K562 (cell line): ENCODE measurements at regions not wholly inside any gene's neighbourhood (a gene's known extent, or its start where the extent isn't known, plus 50 kb on each side); places are given as distances from the start of the nearest gene placed in this dataset.

Source experiments
- ATAC-seq: fragments of 200-7000 bp; cut with Tn5 transposase; 3 replicates; pipeline ENCODE4 v1.9.1; 2020; ENCODE audit warnings: moderate library complexity
- BruUV-seq: library from RNA; stranded (reverse); fragments of 400-500 nt; replicated peaks from 2 replicates; lab custom pipeline; 2021; lab: Mats Ljungman, UMichigan
- CTCF ChIA-PET: fragments of 300-600 bp; formaldehyde crosslinking; extraction: SDS; loops from one replicate; lab custom pipeline; 2021; ENCODE audit warnings: low intra/inter-chr PET ratio; lab: Yijun Ruan, JAX
- POLR2A ChIA-PET: fragments of 300-600, 350-650 bp; sonication (Branson Sonifier 250); formaldehyde crosslinking; extraction: SDS; loops from one replicate; lab custom pipeline; 2021; ENCODE audit warnings: antibody characterized with exemption, inconsistent platforms; lab: Yijun Ruan, JAX
- DNase-seq, 4 experiments: peaks; one replicate each; pipeline versions ENCODE4 v3.0.0 to v3.0.0-alpha.2; 2011 to 2018; ENCODE audit warnings: low spot score in 3 of 4, mixed read lengths in 3 of 4; ENCODE audit errors: extremely low read depth in 1 of 4
- FAIRE-seq: peaks from 2 replicates; lab custom pipeline; 2011; peaks lifted over from hg19 to GRCh38; lab: Jason Lieb, UNC
- H2AFZ ChIP-seq: 2 replicates; pipeline ENCODE4 v1.6.0; 2011; ENCODE audit warnings: low read depth, low read length, control low read depth, inconsistent platforms
- H3K27ac ChIP-seq: fragments of 200-600 bp; 3 replicates; pipeline ENCODE4 v1.8.0; 2011; ENCODE audit warnings: low read depth, mild to moderate bottlenecking, control low read depth, inconsistent platforms, low read length, moderate library complexity, mixed read lengths; ENCODE audit errors: extremely low read depth
- H3K27me3 ChIP-seq, 2 experiments: fragments of 300-600 bp in 1 of 2; 2 replicates in 1 of 2; 3 replicates in 1 of 2; pipeline versions ENCODE4 v1.6.0 to v1.8.0; 2011; ENCODE audit warnings: inconsistent platforms in 2 of 2, low read length in 2 of 2, mild to moderate bottlenecking in 1 of 2, mixed read lengths in 1 of 2, moderate library complexity in 1 of 2; ENCODE audit not compliant: control insufficient read depth in 2 of 2, insufficient read depth in 2 of 2
- H3K36me3 ChIP-seq: fragments of 300-600 bp; 3 replicates; pipeline ENCODE4 v1.8.0; 2011; ENCODE audit warnings: mild to moderate bottlenecking, low read length, inconsistent platforms; ENCODE audit not compliant: control insufficient read depth, insufficient read depth
- H3K4me1 ChIP-seq, 2 experiments: fragments of 200-600 bp in 1 of 2; replicated peaks in 1 of 2; 2 replicates in 1 of 2; 3 replicates in 1 of 2; pipeline versions ENCODE4 v1.5.1 to v1.8.0; 2011; ENCODE audit warnings: inconsistent platforms in 2 of 2, low read length in 2 of 2, mild to moderate bottlenecking in 1 of 2, mixed read lengths in 1 of 2, moderate library complexity in 1 of 2; ENCODE audit not compliant: control insufficient read depth in 2 of 2, insufficient read depth in 2 of 2
- H3K4me2 ChIP-seq: 2 replicates; pipeline ENCODE4 v1.6.1; 2011; ENCODE audit warnings: low read length, control low read depth, inconsistent platforms, mixed read lengths; ENCODE audit not compliant: insufficient read depth
- H3K4me3 ChIP-seq: fragments of 200-600 bp; sonication (generic), shearing (Covaris generic); 2 replicates; pipeline ENCODE4 v1.5.1; 2016; ENCODE audit warnings: control low read depth, inconsistent platforms
- H3K79me2 ChIP-seq: fragments of 200-600 bp; 3 replicates; pipeline ENCODE4 v1.8.0; 2011; ENCODE audit warnings: low read length, inconsistent platforms; ENCODE audit not compliant: control insufficient read depth, insufficient read depth
- H3K9ac ChIP-seq, 2 experiments: 2 replicates each; pipeline versions ENCODE4 v1.6.0 to v1.6.1; 2011; ENCODE audit warnings: low read depth in 2 of 2, low read length in 2 of 2, control low read depth in 1 of 2, inconsistent platforms in 1 of 2, mild to moderate bottlenecking in 1 of 2, mixed read lengths in 1 of 2; ENCODE audit not compliant: insufficient read depth in 1 of 2
- H3K9me1 ChIP-seq: one replicate; pipeline ENCODE4 v1.6.0; 2011; ENCODE audit warnings: inconsistent platforms, mild to moderate bottlenecking, low read length, moderate library complexity; ENCODE audit not compliant: control insufficient read depth, insufficient read depth
- H3K9me3 ChIP-seq: replicated peaks from 2 replicates; pipeline ENCODE4 v1.5.1; 2011; ENCODE audit warnings: low read depth, low read length, inconsistent platforms; ENCODE audit not compliant: control insufficient read depth, insufficient read depth
- H4K20me1 ChIP-seq: replicated peaks from 2 replicates; pipeline ENCODE4 v1.6.1; 2011; ENCODE audit warnings: low read length, inconsistent platforms, mixed read lengths; ENCODE audit not compliant: control insufficient read depth, insufficient read depth
- CBFA2T2 ChIP-seq: fragments of 450-650 bp; conservative IDR thresholded peaks from 2 replicates; pipeline ENCODE4 v1.6.1; 2017; ENCODE audit warnings: mild to moderate bottlenecking
- CSDE1 ChIP-seq, 2 experiments: fragments of 450-650 bp; IDR thresholded peaks; 2 replicates each; pipeline ENCODE4 v1.6.1; 2016; ENCODE audit warnings: mild to moderate bottlenecking in 1 of 2
- FIP1L1 ChIP-seq: fragments of 200-400 bp; formaldehyde crosslinking; IDR thresholded peaks from 2 replicates; pipeline ENCODE4 v1.6.1; 2018; ENCODE audit warnings: mild to moderate bottlenecking, low read depth, low read length; ENCODE audit not compliant: poor library complexity, severe bottlenecking
- HDAC8 ChIP-seq: fragments of 450-650 bp; IDR thresholded peaks from 2 replicates; pipeline ENCODE4 v1.6.1; 2016; ENCODE audit warnings: mild to moderate bottlenecking, missing genetic modification characterization, moderate library complexity, missing compliant biosample characterization
- KDM4B ChIP-seq, 2 experiments: fragments of 450-650 bp in 1 of 2; sonication (generic) in 1 of 2; IDR thresholded peaks; 2 replicates each; pipeline ENCODE4 v1.6.1; 2016 to 2017; ENCODE audit warnings: borderline replicate concordance in 2 of 2, antibody characterized with exemption in 1 of 2, low read depth in 1 of 2, mild to moderate bottlenecking in 1 of 2
- KLF16 ChIP-seq: IDR thresholded peaks from 2 replicates; pipeline ENCODE4 v1.6.1; 2016; ENCODE audit warnings: antibody characterized with exemption
- MEF2D ChIP-seq: conservative IDR thresholded peaks from 2 replicates; pipeline ENCODE4 v1.6.1; 2016; ENCODE audit warnings: low read depth, missing genetic modification characterization, missing compliant biosample characterization
- RBM25 ChIP-seq: fragments of 200-400 bp; formaldehyde crosslinking; IDR thresholded peaks from 2 replicates; pipeline ENCODE4 v1.6.1; 2018; ENCODE audit warnings: low read length, low read depth, moderate library complexity; ENCODE audit not compliant: severe bottlenecking
- RCOR1 ChIP-seq, 2 experiments: IDR thresholded peaks; 2 replicates each; pipeline ENCODE4 v1.6.1; 2012; ENCODE audit warnings: low read depth in 2 of 2, low read length in 2 of 2, borderline replicate concordance in 1 of 2, improper control_type of control experiment in 1 of 2
- TCFL5 ChIP-seq: fragments of 250-450 bp; sonication (Bioruptor Pico); conservative IDR thresholded peaks from 2 replicates; pipeline ENCODE4 v1.6.1; 2021; ENCODE audit warnings: mild to moderate bottlenecking, moderate library complexity, matching md5 sums
- TEAD4 ChIP-seq, 2 experiments: sonication (generic) in 1 of 2; formaldehyde crosslinking in 1 of 2; IDR thresholded peaks; 2 replicates each; pipeline versions ENCODE4 v1.6.1 to v1.8.0; 2012 to 2022; ENCODE audit warnings: borderline replicate concordance in 1 of 2, inconsistent platforms in 1 of 2, low read length in 1 of 2, mild to moderate bottlenecking in 1 of 2, missing genetic modification reagents in 1 of 2
- ZNF644 ChIP-seq: fragments of 200-800 bp; sonication (Bioruptor generic); IDR thresholded peaks from 2 replicates; pipeline ENCODE4 v1.6.1; 2016; ENCODE audit warnings: low read depth, missing genetic modification characterization, missing compliant biosample characterization
- ZNF76 ChIP-seq: fragments of 250-450 bp; sonication (Bioruptor Pico); IDR thresholded peaks from 2 replicates; pipeline ENCODE4 v1.4.0; 2020; ENCODE audit warnings: mild to moderate bottlenecking, moderate library complexity, borderline replicate concordance
- ZSCAN29 ChIP-seq: fragments of 450-650 bp; IDR thresholded peaks from 2 replicates; pipeline ENCODE4 v1.6.1; 2017
- WGBS: fragments of 100-300 bp; shearing (Covaris generic); methylation state at CpG from one replicate; pipeline ENCODE4 v1.1.6; 2016; ENCODE audit warnings: low coverage, mixed read lengths; ENCODE audit not compliant: insufficient coverage; ENCODE audit errors: missing lambda C conversion rate; 5-methylcytosine and 5-hydroxymethylcytosine counted together
- in situ Hi-C: fragments of 300-500 bp; cut with MboI; formaldehyde crosslinking; loops from 4 replicates; pipeline ENCODE4 v1.15.0; 2018; ENCODE audit warnings: inconsistent platforms, mixed read lengths
- intact Hi-C: fragments of 100-400 bp; cut with micrococcal nuclease; formaldehyde crosslinking; loops from 2 replicates; pipeline ENCODE4 v1.14.2; 2022
- TF ChIP-seq, protein P1 (sequence below), 2 experiments: fragments of 150-350 bp in 1 of 2; IDR thresholded peaks; 2 replicates each; pipeline ENCODE4 v1.6.1; 2012 to 2016; ENCODE audit warnings: low read depth in 2 of 2, low read length in 2 of 2, mild to moderate bottlenecking in 1 of 2, moderate library complexity in 1 of 2

DNA sequence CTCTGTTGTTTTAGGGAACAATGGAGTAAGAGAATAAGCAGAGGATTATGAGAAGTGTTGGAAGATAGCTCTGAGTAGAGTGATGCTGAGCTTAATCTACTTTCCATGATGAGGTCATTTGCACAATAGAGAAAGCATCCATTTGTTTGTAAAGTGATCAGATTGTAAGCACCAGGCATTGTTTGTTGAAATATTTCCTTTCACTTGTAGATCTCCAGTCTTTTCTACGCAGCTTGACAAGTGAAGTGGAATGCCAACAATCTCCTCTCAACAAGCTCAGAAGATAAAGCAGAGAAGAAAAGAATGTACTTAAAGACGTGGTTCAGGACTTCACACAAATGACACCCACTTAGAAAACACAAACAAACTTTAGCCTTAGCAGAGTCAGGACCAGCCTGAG, 80.1 kb upstream of the MARCKS start (continued):
- TF ChIP-seq, protein P1, sequence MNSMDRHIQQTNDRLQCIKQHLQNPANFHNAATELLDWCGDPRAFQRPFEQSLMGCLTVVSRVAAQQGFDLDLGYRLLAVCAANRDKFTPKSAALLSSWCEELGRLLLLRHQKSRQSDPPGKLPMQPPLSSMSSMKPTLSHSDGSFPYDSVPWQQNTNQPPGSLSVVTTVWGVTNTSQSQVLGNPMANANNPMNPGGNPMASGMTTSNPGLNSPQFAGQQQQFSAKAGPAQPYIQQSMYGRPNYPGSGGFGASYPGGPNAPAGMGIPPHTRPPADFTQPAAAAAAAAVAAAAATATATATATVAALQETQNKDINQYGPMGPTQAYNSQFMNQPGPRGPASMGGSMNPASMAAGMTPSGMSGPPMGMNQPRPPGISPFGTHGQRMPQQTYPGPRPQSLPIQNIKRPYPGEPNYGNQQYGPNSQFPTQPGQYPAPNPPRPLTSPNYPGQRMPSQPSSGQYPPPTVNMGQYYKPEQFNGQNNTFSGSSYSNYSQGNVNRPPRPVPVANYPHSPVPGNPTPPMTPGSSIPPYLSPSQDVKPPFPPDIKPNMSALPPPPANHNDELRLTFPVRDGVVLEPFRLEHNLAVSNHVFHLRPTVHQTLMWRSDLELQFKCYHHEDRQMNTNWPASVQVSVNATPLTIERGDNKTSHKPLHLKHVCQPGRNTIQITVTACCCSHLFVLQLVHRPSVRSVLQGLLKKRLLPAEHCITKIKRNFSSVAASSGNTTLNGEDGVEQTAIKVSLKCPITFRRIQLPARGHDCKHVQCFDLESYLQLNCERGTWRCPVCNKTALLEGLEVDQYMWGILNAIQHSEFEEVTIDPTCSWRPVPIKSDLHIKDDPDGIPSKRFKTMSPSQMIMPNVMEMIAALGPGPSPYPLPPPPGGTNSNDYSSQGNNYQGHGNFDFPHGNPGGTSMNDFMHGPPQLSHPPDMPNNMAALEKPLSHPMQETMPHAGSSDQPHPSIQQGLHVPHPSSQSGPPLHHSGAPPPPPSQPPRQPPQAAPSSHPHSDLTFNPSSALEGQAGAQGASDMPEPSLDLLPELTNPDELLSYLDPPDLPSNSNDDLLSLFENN (IDR thresholded peaks at IDR 0.05; ENCODE audit: low read depth in 2 of 2, low read length in 2 of 2), result no peak

DNA sequence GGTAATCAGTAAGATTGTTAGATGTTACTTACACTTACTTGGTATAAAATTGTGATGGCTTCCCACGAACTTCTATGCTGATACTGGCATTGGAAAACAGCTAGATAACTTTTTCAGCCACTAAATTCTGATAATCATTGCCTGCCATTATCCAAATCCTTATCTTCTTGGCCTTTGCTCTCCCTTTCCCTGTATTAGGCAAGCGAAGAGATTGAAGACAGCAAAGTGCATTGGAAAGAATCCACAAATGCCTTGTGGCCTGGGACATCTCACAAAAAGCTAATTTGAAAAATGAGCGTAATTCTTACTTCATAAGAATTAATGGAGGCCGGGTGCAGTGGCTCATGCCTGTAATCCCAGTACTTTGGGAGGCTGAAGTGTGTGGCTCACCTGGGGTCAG, 79.5 kb upstream of the MARCKS start:
- no peak overlapping the region for H3K4me2 ChIP-seq
- intact Hi-C loops, result no loop called here
- no peaks in the 10 kb centered on the region for H3K36me3 ChIP-seq
- no peak overlapping the region for H3K4me3 ChIP-seq
- CTCF ChIA-PET, result no interaction called here
- no peaks in the 10 kb centered on the region for H3K4me1 ChIP-seq
- H4K20me1 ChIP-seq, result no peaks in the 10 kb centered on the region
- ATAC-seq, result no peak
- no peak overlapping the region for H3K9ac ChIP-seq
- DNase-seq, result no peak
- POLR2A ChIA-PET, result interaction anchor here (0.6 to 1.6 kb wide), 3 partner anchors 11 to 27 kb away, joined by 3 to 6 read pairs (median 3); no protein-coding TSS in a partner anchor
- H2AFZ ChIP-seq, result no peak overlapping the region
- no peak overlapping the region for H3K27ac ChIP-seq
- TF ChIP-seq RBM25, result no peak
- TF ChIP-seq FIP1L1, result no peak
- TF ChIP-seq RCOR1 (IDR thresholded peaks at IDR 0.05; ENCODE audit: borderline replicate concordance in 1 of 2, low read depth in 2 of 2, low read length in 2 of 2), result no peak
- no peak for TF ChIP-seq KDM4B (IDR thresholded peaks at IDR 0.05; ENCODE audit: borderline replicate concordance in 2 of 2, low read depth in 1 of 2)
- no peak for TF ChIP-seq CBFA2T2
- no peak for TF ChIP-seq CSDE1 (IDR thresholded peaks at IDR 0.05)
- TF ChIP-seq ZNF76 (CRISPR knock-in tag), result no peak
- TF ChIP-seq HDAC8 (tag), result no peak
- TF ChIP-seq ZNF644, result no peak
- no peak for TF ChIP-seq TEAD4 (IDR thresholded peaks at IDR 0.05; ENCODE audit: low read length)
- TF ChIP-seq TEAD4 (CRISPR knock-in tag; IDR thresholded peaks at IDR 0.05; ENCODE audit: borderline replicate concordance), result no peak
- TF ChIP-seq MEF2D, result no peak
- TF ChIP-seq TCFL5 (CRISPR knock-in tag), result no peak
- no peak for TF ChIP-seq KLF16
- TF ChIP-seq ZSCAN29, result no peak
- TF ChIP-seq, all 486 proteins: peak for 0
- no peaks in the 10 kb centered on the region for H3K9me1 ChIP-seq
- BruUV-seq, result no TSS peak
- in situ Hi-C loops, result no loop called here
- no peak for FAIRE-seq
- no peaks in the 10 kb centered on the region for H3K27me3 ChIP-seq
- no peaks in the 10 kb centered on the region for H3K79me2 ChIP-seq
- H3K9me3 ChIP-seq, result no peaks in the 10 kb centered on the region
- WGBS, result 0% methylated on average over 4 of the region's 4 CpGs
